IMR-90 (cell line): ENCODE measurements at regions not wholly inside any gene's neighbourhood (a gene's known extent, or its start where the extent isn't known, plus 50 kb on each side); places are given as distances from the start of the nearest gene placed in this dataset.

Experiments used
- ATAC-seq: fragments of 200-7000 bp; cut with Tn5 transposase; 2 replicates; pipeline ENCODE4 v1.9.1; 2020; ENCODE audit warnings: low read depth, mild to moderate bottlenecking, moderate library complexity
- BruUV-seq: library from RNA; stranded (reverse); fragments of 400-500 nt; replicated peaks from 2 replicates; lab custom pipeline; 2021; lab: Mats Ljungman, UMichigan
- CTCF ChIA-PET: fragments of 300-600 bp; formaldehyde crosslinking; extraction: SDS; loops from one replicate; lab custom pipeline; 2021; ENCODE audit warnings: antibody characterized with exemption; lab: Yijun Ruan, JAX
- POLR2A ChIA-PET: fragments of 300-600 bp; sonication (Branson Sonifier 250); formaldehyde crosslinking; loops from one replicate; lab custom pipeline; 2022; ENCODE audit warnings: antibody characterized with exemption; ENCODE audit not compliant: unreplicated experiment; lab: Charles Lee
- DNase-seq: peaks from one replicate; pipeline ENCODE4 v3.0.0; 2013
- H2AFZ ChIP-seq: replicated peaks from 2 replicates; pipeline ENCODE3; 2013; ENCODE audit warnings: low read length, mild to moderate bottlenecking; ENCODE audit not compliant: poor library complexity
- H2AK5ac ChIP-seq: 2 replicates; pipeline ENCODE4 v1.6.1; 2013; ENCODE audit warnings: low read depth, low read length, inconsistent platforms
- H2AK9ac ChIP-seq: replicated peaks from 2 replicates; pipeline ENCODE3; 2013; ENCODE audit warnings: mild to moderate bottlenecking, low read depth, low read length, moderate library complexity; ENCODE audit not compliant: poor library complexity
- H2BK120ac ChIP-seq: 2 replicates; pipeline ENCODE4 v1.6.1; 2013; ENCODE audit warnings: low read depth, low read length, inconsistent platforms
- H2BK15ac ChIP-seq: 3 replicates; pipeline ENCODE4 v1.6.1; 2013; ENCODE audit warnings: low read depth, low read length, inconsistent platforms
- H2BK20ac ChIP-seq: 2 replicates; pipeline ENCODE4 v1.6.1; 2013; ENCODE audit warnings: low read depth, mild to moderate bottlenecking, inconsistent platforms, low read length, moderate library complexity
- H2BK5ac ChIP-seq: 2 replicates; pipeline ENCODE4 v1.6.1; 2013; ENCODE audit warnings: mild to moderate bottlenecking, low read depth, low read length, inconsistent platforms; ENCODE audit not compliant: poor library complexity, severe bottlenecking
- H3K14ac ChIP-seq: replicated peaks from 2 replicates; pipeline ENCODE4 v1.6.1; 2013; ENCODE audit warnings: low read depth, low read length, inconsistent platforms
- H3K18ac ChIP-seq: 2 replicates; pipeline ENCODE4 v1.6.1; 2013; ENCODE audit warnings: low read depth, low read length, control low read depth
- H3K23ac ChIP-seq: 2 replicates; pipeline ENCODE4 v1.6.1; 2013; ENCODE audit warnings: low read depth, low read length, inconsistent platforms
- H3K27ac ChIP-seq: 2 replicates; pipeline ENCODE4 v1.5.1; 2013; ENCODE audit warnings: mild to moderate bottlenecking, control low read depth, low read length; ENCODE audit not compliant: insufficient read depth
- H3K27me3 ChIP-seq: 2 replicates; pipeline ENCODE4 v1.6.1; 2013; ENCODE audit warnings: low read length; ENCODE audit not compliant: control insufficient read depth, insufficient read depth
- H3K36me3 ChIP-seq: 2 replicates; pipeline ENCODE4 v1.6.1; 2013; ENCODE audit warnings: low read length, mixed read lengths; ENCODE audit not compliant: control insufficient read depth, insufficient read depth
- H3K4ac ChIP-seq: 2 replicates; pipeline ENCODE4 v1.6.1; 2013; ENCODE audit warnings: low read depth, low read length, inconsistent platforms
- H3K4me1 ChIP-seq: 2 replicates; pipeline ENCODE4 v1.6.1; 2013; ENCODE audit warnings: low read length, mixed read lengths; ENCODE audit not compliant: control insufficient read depth, insufficient read depth
- H3K4me2 ChIP-seq: 2 replicates; pipeline ENCODE4 v1.6.1; 2013; ENCODE audit warnings: low read depth, mild to moderate bottlenecking, control low read depth, low read length, moderate library complexity
- H3K4me3 ChIP-seq: 2 replicates; pipeline ENCODE4 v1.5.1; 2013; ENCODE audit warnings: low read depth, mild to moderate bottlenecking, control low read depth, low read length, moderate library complexity; ENCODE audit not compliant: insufficient read depth
- H3K56ac ChIP-seq: 2 replicates; pipeline ENCODE4 v1.6.1; 2013; ENCODE audit warnings: low read length, inconsistent platforms; ENCODE audit not compliant: insufficient read depth; ENCODE audit errors: extremely low read depth
- H3K79me1 ChIP-seq, 2 experiments: 2 replicates each; pipeline ENCODE4 v1.6.1; 2013; ENCODE audit warnings: low read length in 2 of 2, inconsistent platforms in 1 of 2, low read depth in 1 of 2
- H3K9ac ChIP-seq: 2 replicates; pipeline ENCODE4 v1.6.1; 2013; ENCODE audit warnings: low read depth, low read length, control low read depth
- H3K9me1 ChIP-seq: 2 replicates; pipeline ENCODE4 v1.6.1; 2013; ENCODE audit warnings: low read length, inconsistent platforms; ENCODE audit not compliant: insufficient read depth
- H3K9me3 ChIP-seq: 2 replicates; pipeline ENCODE4 v1.6.1; 2013; ENCODE audit warnings: low read length; ENCODE audit not compliant: control insufficient read depth, insufficient read depth
- H4K20me1 ChIP-seq: 2 replicates; pipeline ENCODE4 v1.6.1; 2013; ENCODE audit warnings: low read length, inconsistent platforms; ENCODE audit not compliant: insufficient read depth
- H4K5ac ChIP-seq: 2 replicates; pipeline ENCODE4 v1.6.1; 2013; ENCODE audit warnings: mild to moderate bottlenecking, low read depth, low read length, control low read depth
- H4K8ac ChIP-seq, 2 experiments: 2 replicates each; pipeline ENCODE4 v1.6.1; 2013; ENCODE audit warnings: low read depth in 2 of 2, low read length in 2 of 2, control low read depth in 1 of 2, inconsistent platforms in 1 of 2
- H4K91ac ChIP-seq: 2 replicates; pipeline ENCODE4 v1.6.1; 2013; ENCODE audit warnings: low read depth, low read length, inconsistent platforms; ENCODE audit not compliant: insufficient read depth
- BHLHE40 ChIP-seq: fragments of 150-350 bp; IDR thresholded peaks from 2 replicates; pipeline ENCODE4 v1.6.1; 2016; ENCODE audit warnings: mild to moderate bottlenecking, low read depth, low read length
- CEBPB ChIP-seq: IDR thresholded peaks from 2 replicates; pipeline ENCODE4 v1.6.1; 2012; ENCODE audit warnings: low read depth, low read length, improper control_type of control experiment
- CTCF ChIP-seq: conservative IDR thresholded peaks from 2 replicates; pipeline ENCODE4 v1.5.1; 2012; ENCODE audit warnings: mild to moderate bottlenecking, low read depth, low read length, improper control_type of control experiment
- ELK1 ChIP-seq: fragments of 150-350 bp; IDR thresholded peaks from 2 replicates; pipeline ENCODE4 v1.6.1; 2016; ENCODE audit warnings: low read depth, mild to moderate bottlenecking, low read length, moderate library complexity, borderline replicate concordance
- FOS ChIP-seq: fragments of 150-350 bp; IDR thresholded peaks from 2 replicates; pipeline ENCODE4 v1.6.1; 2016; ENCODE audit warnings: low read depth, low read length
- MAFK ChIP-seq: IDR thresholded peaks from 2 replicates; pipeline ENCODE4 v1.6.1; 2012; ENCODE audit warnings: low read depth, low read length, improper control_type of control experiment
- MAZ ChIP-seq: IDR thresholded peaks from 2 replicates; pipeline ENCODE4 v1.6.1; 2012; ENCODE audit warnings: low read depth, mild to moderate bottlenecking, low read length, improper control_type of control experiment, moderate library complexity, borderline replicate concordance
- MXI1 ChIP-seq: IDR thresholded peaks from 2 replicates; pipeline ENCODE4 v1.6.1; 2012; ENCODE audit warnings: low read depth, mild to moderate bottlenecking, low read length, moderate library complexity, borderline replicate concordance
- NFE2L2 ChIP-seq: fragments of 150-350 bp; IDR thresholded peaks from 2 replicates; pipeline ENCODE4 v1.6.1; 2016; ENCODE audit warnings: low read depth, mild to moderate bottlenecking, low read length
- POLR2A ChIP-seq: IDR thresholded peaks from 2 replicates; pipeline ENCODE4 v1.6.1; 2012; ENCODE audit warnings: mild to moderate bottlenecking, low read depth, low read length
- RCOR1 ChIP-seq: IDR thresholded peaks from 2 replicates; pipeline ENCODE4 v1.6.1; 2012; ENCODE audit warnings: mild to moderate bottlenecking, low read length, improper control_type of control experiment; ENCODE audit not compliant: insufficient replicate concordance
- RFX5 ChIP-seq: IDR thresholded peaks from 2 replicates; pipeline ENCODE4 v1.8.0; 2012; ENCODE audit warnings: low read depth, mild to moderate bottlenecking, low read length, moderate library complexity
- SMC3 ChIP-seq: fragments of 150-350 bp; IDR thresholded peaks from 2 replicates; pipeline ENCODE4 v1.6.1; 2016; ENCODE audit warnings: low read depth, mild to moderate bottlenecking, antibody characterized with exemption, low read length, moderate library complexity
- USF2 ChIP-seq: fragments of 150-350 bp; IDR thresholded peaks from 2 replicates; pipeline ENCODE4 v1.6.1; 2017; ENCODE audit warnings: mild to moderate bottlenecking, antibody characterized with exemption, low read length, low read depth
- WGBS, 2 experiments: methylation state at CpG; one replicate each; pipeline versions ENCODE4 v1.1.5 to v1.1.7; 2013; ENCODE audit warnings: missing lambda C conversion rate in 2 of 2; ENCODE audit not compliant: insufficient read length in 1 of 2; ENCODE audit errors: extremely low coverage in 2 of 2; 5-methylcytosine and 5-hydroxymethylcytosine counted together
- dilution Hi-C: fragments of 300-500 bp; cut with HindIII; formaldehyde crosslinking; loops from one replicate; pipeline ENCODE4 v1.14.3; 2018; ENCODE audit warnings: low sequenced_read_pairs; ENCODE audit not compliant: unreplicated experiment
- in situ Hi-C: fragments of 300-500 bp; cut with MboI; formaldehyde crosslinking; loops from 3 replicates; pipeline ENCODE4 v1.14.3; 2019; ENCODE audit warnings: low sequenced_read_pairs, inconsistent platforms, mixed read lengths
- intact Hi-C: fragments of 100-400 bp; cut with micrococcal nuclease; formaldehyde crosslinking; loops from 2 replicates; pipeline ENCODE4 v1.10.0; 2022

- TF ChIP-seq SMC3 (no peak), NFE2L2 (no peak), BHLHE40 (no peak), RFX5 (no peak), MAZ (no peak), POLR2A (no peak), RCOR1 (no peak), CEBPB (no peak), CTCF (no peak), MAFK (no peak), USF2 (no peak), MXI1 (no peak), ELK1 (no peak), FOS (no peak)
- Histone ChIP-seq H3K4me2 (no peak overlapping the region), H3K9me1 (no peaks in the 10 kb centered on the region; the same call in 1 of the 2 replicates), H4K20me1 (no peaks in the 10 kb centered on the region), H3K27me3 (no peaks in the 10 kb centered on the region), H3K56ac (no peak overlapping the region), H3K79me1 (no peaks in the 10 kb centered on the region), H4K91ac (no peak overlapping the region), H3K4ac (no peak overlapping the region), H2AFZ (no peak overlapping the region), H2BK5ac (no peak overlapping the region), H3K18ac (no peak overlapping the region), H3K14ac (no peak overlapping the region), H3K9me3 (no peaks in the 10 kb centered on the region), H2AK9ac (no peak overlapping the region), H3K36me3 (no peaks in the 10 kb centered on the region), H3K27ac (no peak overlapping the region), H3K23ac (no peak overlapping the region), H3K9ac (no peak overlapping the region), H3K4me1 (peaks cover 2% of the 10 kb centered on the region; the same call in 1 of the 2 replicates), H2BK15ac (no peak overlapping the region), H3K4me3 (no peak overlapping the region), H4K5ac (no peak overlapping the region), H4K8ac (no peak overlapping the region; a peak in 1 of 4 replicates), H2BK20ac (0 out of 2 replicates have a peak overlapping the region, but pooled peaks have one; percentile 27), H2BK120ac (no peak overlapping the region), H2AK5ac (peak overlapping the region; percentile 36; the same call in 1 of the 2 replicates)
- ChIA-PET CTCF (no interaction called here), POLR2A (no interaction called here)
- DNase-seq (no peak), ATAC-seq (no peak)
- dilution Hi-C loops = no loop called here
- WGBS, 2 experiments = no CpG with 5 or more reads among the region's 2 CpGs
- in situ Hi-C loops = no loop called here
- BruUV-seq = no TSS peak
- intact Hi-C loops = no loop called here
Observed at GRCh38 chr7:116405810-116406209, 93.7 kb upstream of the CAV2 start.
